Osteoblast (primary cell): ENCODE measurements at regions not wholly inside any gene's neighbourhood (a gene's known extent, or its start where the extent isn't known, plus 50 kb on each side); places are given as distances from the start of the nearest gene placed in this dataset.

Experiments
- DNase-seq: peaks from one replicate; pipeline ENCODE4 v3.0.0; 2011; ENCODE audit warnings: low spot score, mixed read lengths; ENCODE audit not compliant: insufficient read length; ENCODE audit errors: missing footprints
- H2AFZ ChIP-seq: 2 replicates; pipeline ENCODE4 v1.6.0; 2011; ENCODE audit warnings: mild to moderate bottlenecking, low read length
- H3K27ac ChIP-seq: 2 replicates; pipeline ENCODE4 v1.5.1; 2011; ENCODE audit warnings: mild to moderate bottlenecking, low read depth, low read length, moderate library complexity
- H3K27me3 ChIP-seq: 2 replicates; pipeline ENCODE4 v1.6.0; 2012; ENCODE audit warnings: mild to moderate bottlenecking, control low read depth, inconsistent platforms, low read length, moderate library complexity; ENCODE audit not compliant: insufficient read depth
- H3K36me3 ChIP-seq: 2 replicates; pipeline ENCODE4 v1.5.1; 2011; ENCODE audit warnings: mild to moderate bottlenecking, low read length, control low read depth, moderate library complexity; ENCODE audit not compliant: insufficient read depth
- H3K4me1 ChIP-seq: 2 replicates; pipeline ENCODE4 v1.5.1; 2011; ENCODE audit warnings: mild to moderate bottlenecking, low read length, control low read depth, moderate library complexity; ENCODE audit not compliant: insufficient read depth
- H3K4me2 ChIP-seq: 2 replicates; pipeline ENCODE4 v1.6.0; 2011; ENCODE audit warnings: mild to moderate bottlenecking, low read length; ENCODE audit not compliant: insufficient read depth
- H3K4me3 ChIP-seq: fragments of 200-600 bp; sonication (generic); 3 replicates; pipeline ENCODE4 v1.5.1; 2012; ENCODE audit warnings: mild to moderate bottlenecking, low read length, inconsistent platforms; ENCODE audit not compliant: insufficient read depth
- H3K79me2 ChIP-seq: 2 replicates; pipeline ENCODE4 v1.6.0; 2012; ENCODE audit warnings: mild to moderate bottlenecking, low read length, control low read depth, inconsistent platforms; ENCODE audit not compliant: insufficient read depth
- H3K9me3 ChIP-seq: 2 replicates; pipeline ENCODE4 v1.5.1; 2011; ENCODE audit warnings: low read depth, low read length, control low read depth
- H4K20me1 ChIP-seq: 2 replicates; pipeline ENCODE4 v1.6.0; 2012; ENCODE audit warnings: mild to moderate bottlenecking, low read length, control low read depth; ENCODE audit not compliant: insufficient read depth
- TF ChIP-seq, protein P1 (sequence below): IDR thresholded peaks from 2 replicates; pipeline ENCODE4 v1.5.1; 2011; ENCODE audit warnings: mild to moderate bottlenecking, low read depth, low read length, moderate library complexity; ENCODE audit errors: extremely low read depth

DNA sequence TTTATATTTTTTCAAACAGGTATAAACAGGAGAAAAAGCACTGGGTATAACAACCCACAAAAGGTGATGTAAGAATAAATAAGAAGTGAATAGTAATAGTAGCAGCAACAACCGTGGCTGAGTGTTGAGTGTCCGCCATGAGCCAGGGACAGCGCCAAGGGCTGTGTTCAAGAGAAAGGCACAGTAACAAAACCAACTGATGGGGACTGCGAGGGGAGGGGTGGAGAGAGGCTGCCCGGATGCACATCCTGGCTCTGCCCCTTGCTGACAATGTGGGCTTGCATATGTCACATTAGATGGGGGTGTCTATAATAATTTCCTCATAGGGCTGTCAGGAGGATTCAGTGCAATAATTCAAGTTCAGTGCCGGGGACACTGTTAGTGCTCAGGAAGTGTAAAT is 912.4 kb downstream of the VRK1 start:
- DNase-seq = no peak
- Histone ChIP-seq H3K4me3 (no peak overlapping the region), H3K36me3 (no peaks in the 10 kb centered on the region), H4K20me1 (no peaks in the 10 kb centered on the region), H3K9me3 (no peaks in the 10 kb centered on the region), H3K27me3 (no peaks in the 10 kb centered on the region), H3K79me2 (no peaks in the 10 kb centered on the region), H3K27ac (no peak overlapping the region), H3K4me2 (no peak overlapping the region), H3K4me1 (no peaks in the 10 kb centered on the region), H2AFZ (no peak overlapping the region)
- TF ChIP-seq, protein P1, sequence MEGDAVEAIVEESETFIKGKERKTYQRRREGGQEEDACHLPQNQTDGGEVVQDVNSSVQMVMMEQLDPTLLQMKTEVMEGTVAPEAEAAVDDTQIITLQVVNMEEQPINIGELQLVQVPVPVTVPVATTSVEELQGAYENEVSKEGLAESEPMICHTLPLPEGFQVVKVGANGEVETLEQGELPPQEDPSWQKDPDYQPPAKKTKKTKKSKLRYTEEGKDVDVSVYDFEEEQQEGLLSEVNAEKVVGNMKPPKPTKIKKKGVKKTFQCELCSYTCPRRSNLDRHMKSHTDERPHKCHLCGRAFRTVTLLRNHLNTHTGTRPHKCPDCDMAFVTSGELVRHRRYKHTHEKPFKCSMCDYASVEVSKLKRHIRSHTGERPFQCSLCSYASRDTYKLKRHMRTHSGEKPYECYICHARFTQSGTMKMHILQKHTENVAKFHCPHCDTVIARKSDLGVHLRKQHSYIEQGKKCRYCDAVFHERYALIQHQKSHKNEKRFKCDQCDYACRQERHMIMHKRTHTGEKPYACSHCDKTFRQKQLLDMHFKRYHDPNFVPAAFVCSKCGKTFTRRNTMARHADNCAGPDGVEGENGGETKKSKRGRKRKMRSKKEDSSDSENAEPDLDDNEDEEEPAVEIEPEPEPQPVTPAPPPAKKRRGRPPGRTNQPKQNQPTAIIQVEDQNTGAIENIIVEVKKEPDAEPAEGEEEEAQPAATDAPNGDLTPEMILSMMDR = no peak

DNA sequence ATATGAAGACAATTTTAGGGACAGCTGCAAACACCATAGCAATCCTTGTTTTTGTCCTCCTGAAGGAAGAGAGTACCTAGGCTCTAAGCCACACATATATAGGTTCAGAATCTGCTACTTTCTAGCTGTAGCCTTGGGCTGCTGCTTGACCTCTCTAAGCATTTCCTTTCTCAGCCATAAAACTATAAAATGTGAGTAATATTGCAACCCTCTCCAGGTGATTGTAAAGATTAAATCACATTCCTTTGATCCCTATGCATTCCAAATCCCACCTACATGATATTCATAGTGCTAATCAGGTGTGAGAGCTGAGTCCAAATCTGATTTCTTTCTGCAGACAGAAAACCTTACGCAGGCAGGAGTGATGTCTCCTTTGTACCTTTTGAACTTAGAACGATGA is 913.5 kb downstream of the VRK1 start:
- TF ChIP-seq, protein P1 = no peak
- DNase-seq = no peak
- Histone ChIP-seq H3K36me3 (no peaks in the 10 kb centered on the region), H3K27ac (no peak overlapping the region), H2AFZ (no peak overlapping the region), H3K9me3 (no peaks in the 10 kb centered on the region), H3K27me3 (no peaks in the 10 kb centered on the region), H3K79me2 (no peaks in the 10 kb centered on the region), H3K4me2 (no peak overlapping the region), H3K4me1 (no peaks in the 10 kb centered on the region), H3K4me3 (no peak overlapping the region), H4K20me1 (no peaks in the 10 kb centered on the region)

DNA sequence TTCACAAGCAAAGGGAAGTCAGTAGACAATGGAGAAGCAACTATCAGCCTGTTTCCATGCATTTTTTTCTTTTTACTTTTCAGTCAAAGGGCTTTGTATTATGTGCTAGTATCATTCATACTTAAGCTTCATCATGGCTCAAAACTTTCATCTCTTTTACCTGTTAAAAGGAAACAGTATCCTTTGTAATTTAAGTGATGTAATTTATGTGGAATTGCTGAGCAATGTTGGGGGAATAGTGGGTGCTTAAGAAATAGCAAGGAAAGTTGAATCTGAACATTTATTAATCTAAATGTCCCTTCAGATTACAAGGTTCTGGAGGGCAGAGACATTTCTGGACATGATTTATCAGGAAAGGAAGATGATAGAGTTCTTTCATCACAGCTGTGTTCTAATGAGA is 915.3 kb downstream of the VRK1 start:
- no peaks in the 10 kb centered on the region for H3K36me3 ChIP-seq
- no peaks in the 10 kb centered on the region for H3K79me2 ChIP-seq
- H3K27me3 ChIP-seq = no peaks in the 10 kb centered on the region
- H3K27ac ChIP-seq = no peak overlapping the region
- H3K4me2 ChIP-seq = no peak overlapping the region
- H4K20me1 ChIP-seq = no peaks in the 10 kb centered on the region
- H3K9me3 ChIP-seq = no peaks in the 10 kb centered on the region
- no peak overlapping the region for H2AFZ ChIP-seq
- no peak overlapping the region for H3K4me3 ChIP-seq
- TF ChIP-seq, protein P1 = no peak
- H3K4me1 ChIP-seq = no peaks in the 10 kb centered on the region
- no peak for DNase-seq

DNA sequence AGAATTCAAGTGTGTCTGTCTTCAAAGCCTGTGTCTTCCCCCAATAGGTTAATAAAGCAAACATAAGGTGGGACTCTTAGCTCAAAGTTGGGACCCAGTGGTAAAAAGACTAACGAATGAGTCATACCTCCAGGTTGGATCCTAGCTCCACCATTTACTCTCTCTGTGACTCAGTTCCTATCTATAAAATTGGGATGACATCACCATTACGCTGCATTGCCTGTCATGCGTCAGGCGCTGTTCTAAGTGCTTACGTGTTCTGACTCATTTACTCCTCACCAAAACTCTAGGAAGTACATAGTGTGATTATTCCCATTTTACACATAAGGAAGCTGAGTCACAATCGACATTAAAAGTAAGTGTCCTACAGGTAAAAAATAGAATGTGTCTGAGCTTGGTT is 915.8 kb downstream of the VRK1 start:
- H3K36me3 ChIP-seq = no peaks in the 10 kb centered on the region

More for the DNA sequence above, 915.8 kb downstream of the VRK1 start:
- TF ChIP-seq, protein P1 = no peak
- H3K4me2 ChIP-seq = no peak overlapping the region
- H3K27me3 ChIP-seq = no peaks in the 10 kb centered on the region
- no peaks in the 10 kb centered on the region for H3K4me1 ChIP-seq
- no peak overlapping the region for H3K4me3 ChIP-seq
- H3K27ac ChIP-seq = no peak overlapping the region
- H3K79me2 ChIP-seq = no peaks in the 10 kb centered on the region
- H2AFZ ChIP-seq = no peak overlapping the region
- H3K9me3 ChIP-seq = no peaks in the 10 kb centered on the region
- no peaks in the 10 kb centered on the region for H4K20me1 ChIP-seq
- no peak for DNase-seq
